H9 (cell line): ENCODE measurements at regions not wholly inside any gene's neighbourhood (a gene's known extent, or its start where the extent isn't known, plus 50 kb on each side); places are given as distances from the start of the nearest gene placed in this dataset.

Source experiments
- DNase-seq: peaks from one replicate; pipeline ENCODE4 v3.0.0-alpha.2; 2017
- H2AFZ ChIP-seq: one replicate; pipeline ENCODE4 v1.6.1; 2013; ENCODE audit warnings: mild to moderate bottlenecking, low read length, control low read depth, moderate library complexity
- H2AK5ac ChIP-seq: 2 replicates; pipeline ENCODE4 v1.6.1; 2013; ENCODE audit warnings: low read length, control low read depth, mixed read lengths; ENCODE audit not compliant: insufficient read length
- H2BK120ac ChIP-seq: one replicate; pipeline ENCODE4 v1.6.1; 2013; ENCODE audit warnings: low read depth, mild to moderate bottlenecking, low read length, control low read depth, inconsistent platforms; ENCODE audit not compliant: poor library complexity, severe bottlenecking
- H2BK12ac ChIP-seq: 2 replicates; pipeline ENCODE4 v1.6.1; 2013; ENCODE audit warnings: low read length, control low read depth, mixed read lengths, low read depth; ENCODE audit not compliant: insufficient read length
- H2BK15ac ChIP-seq: 2 replicates; pipeline ENCODE4 v1.6.1; 2013; ENCODE audit warnings: low read depth, low read length, control low read depth
- H2BK20ac ChIP-seq: one replicate; pipeline ENCODE4 v1.6.1; 2013; ENCODE audit warnings: low read depth, mild to moderate bottlenecking, low read length, control low read depth, inconsistent platforms; ENCODE audit not compliant: poor library complexity, severe bottlenecking
- H2BK5ac ChIP-seq: 2 replicates; pipeline ENCODE4 v1.6.1; 2013; ENCODE audit warnings: low read length, control low read depth, mixed read lengths; ENCODE audit not compliant: insufficient read length
- H3K14ac ChIP-seq: 2 replicates; pipeline ENCODE4 v1.6.1; 2013; ENCODE audit warnings: low read length, control low read depth; ENCODE audit not compliant: insufficient read depth
- H3K18ac ChIP-seq: 2 replicates; pipeline ENCODE4 v1.6.1; 2013; ENCODE audit warnings: low read depth, mild to moderate bottlenecking, mixed read lengths, low read length, control low read depth; ENCODE audit not compliant: insufficient read length
- H3K23ac ChIP-seq: 2 replicates; pipeline ENCODE4 v1.6.1; 2013; ENCODE audit warnings: low read length, control low read depth, mixed read lengths, low read depth; ENCODE audit not compliant: insufficient read length
- H3K23me2 ChIP-seq: 2 replicates; pipeline ENCODE4 v1.6.1; 2013; ENCODE audit warnings: low read depth, mild to moderate bottlenecking, mixed read lengths, low read length, control low read depth; ENCODE audit not compliant: insufficient read length, poor library complexity, severe bottlenecking
- H3K27ac ChIP-seq: 2 replicates; pipeline ENCODE4 v1.5.1; 2013; ENCODE audit warnings: low read length, control low read depth, mixed read lengths, low read depth; ENCODE audit not compliant: insufficient read length
- H3K27me3 ChIP-seq: 2 replicates; pipeline ENCODE4 v1.6.1; 2013; ENCODE audit warnings: low read length, control low read depth, inconsistent platforms; ENCODE audit not compliant: insufficient read depth
- H3K4ac ChIP-seq: 2 replicates; pipeline ENCODE4 v1.6.1; 2013; ENCODE audit warnings: low read depth, mild to moderate bottlenecking, control low read depth, inconsistent platforms, low read length, moderate library complexity
- H3K4me1 ChIP-seq: 2 replicates; pipeline ENCODE4 v1.6.1; 2013; ENCODE audit warnings: low read length, control low read depth, inconsistent platforms; ENCODE audit not compliant: insufficient read depth
- H3K4me2 ChIP-seq: 2 replicates; pipeline ENCODE4 v1.6.1; 2013; ENCODE audit warnings: low read length, control low read depth, mixed read lengths; ENCODE audit not compliant: insufficient read length, insufficient read depth
- H3K56ac ChIP-seq: 2 replicates; pipeline ENCODE4 v1.6.1; 2013; ENCODE audit warnings: low read depth, mild to moderate bottlenecking, mixed read lengths, low read length, control low read depth; ENCODE audit not compliant: insufficient read length
- H3K79me1 ChIP-seq: 2 replicates; pipeline ENCODE4 v1.6.1; 2013; ENCODE audit warnings: low read depth, mild to moderate bottlenecking, moderate library complexity, low read length, control low read depth, inconsistent platforms; ENCODE audit not compliant: insufficient read depth, poor library complexity, severe bottlenecking
- H3K79me2 ChIP-seq: 2 replicates; pipeline ENCODE4 v1.6.1; 2013; ENCODE audit warnings: low read length, control low read depth, inconsistent platforms; ENCODE audit not compliant: insufficient read depth
- H3K9ac ChIP-seq: 2 replicates; pipeline ENCODE4 v1.6.1; 2013; ENCODE audit warnings: low read length, control low read depth, mixed read lengths; ENCODE audit not compliant: insufficient read length; ENCODE audit errors: extremely low read depth
- H3K9me3 ChIP-seq: one replicate; pipeline ENCODE4 v1.6.1; 2013; ENCODE audit warnings: low read depth, low read length, inconsistent platforms; ENCODE audit not compliant: control insufficient read depth
- H3T11ph ChIP-seq: one replicate; pipeline ENCODE4 v1.6.1; 2013; ENCODE audit warnings: mild to moderate bottlenecking, low read length, control low read depth, inconsistent platforms
- H4K20me1 ChIP-seq: one replicate; pipeline ENCODE4 v1.6.1; 2013; ENCODE audit not compliant: control insufficient read depth, insufficient read length, insufficient read depth
- H4K5ac ChIP-seq: 2 replicates; pipeline ENCODE4 v1.6.1; 2013; ENCODE audit warnings: low read depth, mild to moderate bottlenecking, mixed read lengths, low read length, control low read depth; ENCODE audit not compliant: insufficient read length
- H4K8ac ChIP-seq: replicated peaks from 2 replicates; pipeline ENCODE4 v1.6.1; 2013; ENCODE audit warnings: low read length, control low read depth, mixed read lengths, low read depth; ENCODE audit not compliant: insufficient read length
- H4K91ac ChIP-seq: 2 replicates; pipeline ENCODE4 v1.6.1; 2013; ENCODE audit warnings: low read depth, mild to moderate bottlenecking, moderate library complexity, mixed read lengths, low read length, control low read depth; ENCODE audit not compliant: insufficient read length
- H3K27ac Mint-ChIP-seq, 3 experiments: 2 replicates in 2 of 3; 3 replicates in 1 of 3; pipeline ENCODE4 v1.8.0; 2020 to 2021; ENCODE audit warnings: mixed read lengths in 3 of 3, mild to moderate bottlenecking in 1 of 3, moderate library complexity in 1 of 3
- H3K27me3 Mint-ChIP-seq: 2 replicates; pipeline ENCODE4 v1.8.0; 2021; ENCODE audit warnings: low read depth, mild to moderate bottlenecking, moderate library complexity, mixed read lengths
- H3K36me3 Mint-ChIP-seq, 3 experiments: 2 replicates in 2 of 3; 3 replicates in 1 of 3; pipeline ENCODE4 v1.8.0; 2020 to 2021; ENCODE audit warnings: low read depth in 3 of 3, mixed read lengths in 3 of 3; ENCODE audit not compliant: insufficient read depth in 1 of 3
- H3K4me1 Mint-ChIP-seq, 2 experiments: 2 replicates each; pipeline ENCODE4 v1.8.0; 2020; ENCODE audit warnings: mixed read lengths in 2 of 2
- H3K4me3 Mint-ChIP-seq, 2 experiments: 2 replicates in 1 of 2; 3 replicates in 1 of 2; pipeline ENCODE4 v1.8.0; 2020 to 2021; ENCODE audit warnings: mild to moderate bottlenecking in 2 of 2, mixed read lengths in 2 of 2, moderate library complexity in 1 of 2
- H3K9me3 Mint-ChIP-seq, 2 experiments: 2 replicates in 1 of 2; 3 replicates in 1 of 2; pipeline ENCODE4 v1.8.0; 2020; ENCODE audit warnings: mild to moderate bottlenecking in 2 of 2, mixed read lengths in 2 of 2, moderate library complexity in 1 of 2
- WGBS: extraction: QIAGEN DNeasy Blood & Tissue Kit; methylation state at CpG from one replicate; pipeline ENCODE4 v1.1.7; 2013; ENCODE audit warnings: missing lambda C conversion rate, low lambda C conversion rate, mixed read lengths; ENCODE audit not compliant: insufficient read length; ENCODE audit errors: extremely low coverage; 5-methylcytosine and 5-hydroxymethylcytosine counted together
- TF ChIP-seq, protein P1 (sequence below): fragments of 200-600 bp; sonication (generic); conservative IDR thresholded peaks from 3 replicates; pipeline ENCODE4 v1.8.0; 2021; ENCODE audit warnings: antibody characterized with exemption, mild to moderate bottlenecking

DNA sequence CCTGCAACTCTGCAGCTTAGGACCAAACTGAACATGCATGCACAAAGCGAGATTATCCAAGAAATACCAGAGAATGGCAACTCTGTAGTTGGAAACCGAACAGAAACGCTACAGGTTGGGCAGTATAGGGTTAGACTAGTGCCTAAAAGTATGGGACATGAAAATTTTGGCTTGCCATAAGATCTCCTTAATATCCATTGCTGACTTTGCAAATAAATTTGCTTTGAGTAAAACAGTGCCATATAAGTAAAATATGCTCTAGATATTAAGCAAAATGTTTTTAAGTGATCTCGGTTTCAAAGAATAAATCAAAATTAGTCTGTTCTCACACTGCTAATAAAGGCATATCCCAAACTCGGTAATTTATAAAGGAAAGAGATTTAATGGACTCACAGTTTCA is 456.0 kb downstream of the PRDM9 start:
- H3K14ac ChIP-seq = no peak overlapping the region
- no peak overlapping the region for H2BK5ac ChIP-seq
- no peak overlapping the region for H2BK15ac ChIP-seq
- H3K56ac ChIP-seq = no peak overlapping the region
- H2AK5ac ChIP-seq = no peak overlapping the region
- H3K4ac ChIP-seq = no peak overlapping the region
- no peak overlapping the region for H3K18ac ChIP-seq
- no peak overlapping the region for H2AFZ ChIP-seq
- H2BK20ac ChIP-seq = no peak overlapping the region
- H4K91ac ChIP-seq = no peak overlapping the region
- Mint-ChIP-seq H3K36me3 (no peaks in the 10 kb centered on the region), H3K4me3 (no peak overlapping the region), H3K9me3 (peaks cover 0 to 2% of the 10 kb centered on the region in 2 experiments; a peak in 1 of 5 replicates), H3K4me1 (no peaks in the 10 kb centered on the region), H3K27me3 (no peaks in the 10 kb centered on the region), H3K27ac (no peak overlapping the region)
- no peak overlapping the region for H4K8ac ChIP-seq
- H3K27me3 ChIP-seq = no peaks in the 10 kb centered on the region
- no peak overlapping the region for H3T11ph ChIP-seq
- no peaks in the 10 kb centered on the region for H3K9me3 ChIP-seq
- WGBS = no CpG with 5 or more reads among the region's 5 CpGs
- H3K9ac ChIP-seq = no peak overlapping the region
- no peak overlapping the region for H3K23ac ChIP-seq
- H3K79me1 ChIP-seq = no peaks in the 10 kb centered on the region
- H3K79me2 ChIP-seq = no peaks in the 10 kb centered on the region
- no peaks in the 10 kb centered on the region for H3K23me2 ChIP-seq
- no peaks in the 10 kb centered on the region for H3K4me1 ChIP-seq
- no peak overlapping the region for H2BK12ac ChIP-seq
- H2BK120ac ChIP-seq = no peak overlapping the region
- no peak for DNase-seq
- no peaks in the 10 kb centered on the region for H4K20me1 ChIP-seq
- H3K4me2 ChIP-seq = no peak overlapping the region
- no peak overlapping the region for H3K27ac ChIP-seq
- no peak overlapping the region for H4K5ac ChIP-seq
- TF ChIP-seq, protein P1, sequence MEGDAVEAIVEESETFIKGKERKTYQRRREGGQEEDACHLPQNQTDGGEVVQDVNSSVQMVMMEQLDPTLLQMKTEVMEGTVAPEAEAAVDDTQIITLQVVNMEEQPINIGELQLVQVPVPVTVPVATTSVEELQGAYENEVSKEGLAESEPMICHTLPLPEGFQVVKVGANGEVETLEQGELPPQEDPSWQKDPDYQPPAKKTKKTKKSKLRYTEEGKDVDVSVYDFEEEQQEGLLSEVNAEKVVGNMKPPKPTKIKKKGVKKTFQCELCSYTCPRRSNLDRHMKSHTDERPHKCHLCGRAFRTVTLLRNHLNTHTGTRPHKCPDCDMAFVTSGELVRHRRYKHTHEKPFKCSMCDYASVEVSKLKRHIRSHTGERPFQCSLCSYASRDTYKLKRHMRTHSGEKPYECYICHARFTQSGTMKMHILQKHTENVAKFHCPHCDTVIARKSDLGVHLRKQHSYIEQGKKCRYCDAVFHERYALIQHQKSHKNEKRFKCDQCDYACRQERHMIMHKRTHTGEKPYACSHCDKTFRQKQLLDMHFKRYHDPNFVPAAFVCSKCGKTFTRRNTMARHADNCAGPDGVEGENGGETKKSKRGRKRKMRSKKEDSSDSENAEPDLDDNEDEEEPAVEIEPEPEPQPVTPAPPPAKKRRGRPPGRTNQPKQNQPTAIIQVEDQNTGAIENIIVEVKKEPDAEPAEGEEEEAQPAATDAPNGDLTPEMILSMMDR = no peak
